Activated T-cell treated with anti-CD3 and anti-CD28 coated beads for 24 hours (primary cell): ENCODE measurements at regions not wholly inside any gene's neighbourhood (a gene's known extent, or its start where the extent isn't known, plus 50 kb on each side); places are given as distances from the start of the nearest gene placed in this dataset.

Source experiments
- DNase-seq: peaks from one replicate; pipeline ENCODE4 v3.0.0-alpha.2; 2020; ENCODE audit warnings: low read depth

- no peak for DNase-seq
These were observed 82.5 kb upstream of the ID4 start for GRCh38 chr6:19754686-19755085.

GRCh38 chr6:19755181-19755580 is 82.0 kb upstream of the ID4 start:
- DNase-seq = no peak

DNA sequence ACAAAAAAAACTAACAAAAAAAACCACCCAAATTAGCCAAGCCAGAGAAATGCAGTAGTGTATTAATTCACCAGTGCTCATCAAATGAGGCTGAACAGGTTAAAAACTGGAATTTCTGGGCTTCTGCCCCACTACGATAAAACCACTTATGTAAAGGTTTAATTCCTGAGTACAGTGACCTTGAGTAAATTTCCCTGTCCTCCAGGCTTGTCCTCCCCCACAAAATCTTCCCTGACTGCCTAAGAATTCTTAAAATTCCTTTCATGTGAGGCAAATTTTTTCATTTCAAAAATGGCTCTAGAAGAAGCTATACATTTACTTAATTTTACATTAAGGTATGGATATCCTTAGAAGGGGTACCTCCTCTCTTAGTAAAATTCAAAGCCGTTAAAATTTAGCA is 80.1 kb upstream of the ID4 start:
- DNase-seq = no peak

- DNase-seq = no peak
These were observed 77.9 kb upstream of the ID4 start for GRCh38 chr6:19759117-19759880.

DNA sequence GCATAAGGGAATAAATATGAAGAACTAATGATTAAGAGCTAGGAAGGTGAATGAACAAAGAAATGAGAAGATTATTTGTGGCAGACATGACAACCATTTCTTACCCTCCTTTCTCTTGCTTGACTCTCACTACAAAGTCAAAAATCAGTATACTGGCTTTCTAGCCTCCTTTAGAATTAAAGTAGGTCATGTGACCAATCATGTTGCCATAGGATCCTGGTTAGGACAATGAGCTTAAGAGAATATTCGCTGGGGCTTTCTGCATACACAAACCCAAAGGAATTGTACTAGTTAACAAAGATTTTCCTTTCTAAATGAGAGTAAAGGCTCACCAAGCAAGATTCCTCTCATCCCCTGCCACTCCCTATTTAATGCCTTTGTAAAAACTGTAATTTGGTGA is 76.0 kb upstream of the ID4 start:
- no peak for DNase-seq

- no peak for DNase-seq
These were observed 65.3 kb upstream of the ID4 start for GRCh38 chr6:19771753-19772336.

GRCh38 chr6:19772891-19773290 is 64.3 kb upstream of the ID4 start:
- no peak for DNase-seq

GRCh38 chr6:19781269-19781668 is 55.9 kb upstream of the ID4 start:
- no peak for DNase-seq

GRCh38 chr6:19782588-19782987 is 54.6 kb upstream of the ID4 start:
- no peak for DNase-seq
